GM19372 (cell line): ENCODE measurements at regions not wholly inside any gene's neighbourhood (a gene's known extent, or its start where the extent isn't known, plus 50 kb on each side); places are given as distances from the start of the nearest gene placed in this dataset.
"Not testable (repeated sequence)": the region's sequence is repeated elsewhere in the genome, so short reads cannot be mapped to it uniquely, and the experiment has no call there.

Experiments used
- ATAC-seq: cut with Tn5 transposase; IDR thresholded peaks from one replicate; pipeline ENCODE4 v1.9.1; 2021; ENCODE audit warnings: mild to moderate bottlenecking, low read depth, moderate library complexity; ENCODE audit not compliant: unreplicated experiment

- ATAC-seq = no peak
Observed at GRCh38 chr1:190665045-190665444, 187.4 kb upstream of the BRINP3 start.

GRCh38 chr1:190667914-190668313 is 190.2 kb upstream of the BRINP3 start:
- ATAC-seq = no peak

- ATAC-seq = no peak
Observed at GRCh38 chr1:190679044-190679443, 201.4 kb upstream of the BRINP3 start.

- no peak for ATAC-seq
Observed at GRCh38 chr1:190679454-190679853, 201.8 kb upstream of the BRINP3 start.

GRCh38 chr1:190679983-190680382 is 202.3 kb upstream of the BRINP3 start:
- ATAC-seq = no peak

- ATAC-seq = no peak
Observed at GRCh38 chr1:190685676-190686075, 208.0 kb upstream of the BRINP3 start.

GRCh38 chr1:190688096-190688495 is 210.4 kb upstream of the BRINP3 start:
- ATAC-seq = no peak

- not testable (repeated sequence) for ATAC-seq
Observed at GRCh38 chr1:190698488-190698887, 220.8 kb upstream of the BRINP3 start.

- no peak for ATAC-seq
Observed at GRCh38 chr1:190699165-190699564, 221.5 kb upstream of the BRINP3 start.

- ATAC-seq = no peak
Observed at GRCh38 chr1:190708418-190709057, 230.9 kb upstream of the BRINP3 start.

GRCh38 chr1:190711069-190711468 is 233.4 kb upstream of the BRINP3 start:
- ATAC-seq = no peak

- no peak for ATAC-seq
Observed at GRCh38 chr1:190717055-190717454, 239.4 kb upstream of the BRINP3 start.

- no peak for ATAC-seq
Observed at GRCh38 chr1:190736971-190737590, 259.4 kb upstream of the BRINP3 start.

- no peak for ATAC-seq
Observed at GRCh38 chr1:190738317-190738716, 260.7 kb upstream of the BRINP3 start.

- ATAC-seq = no peak
Observed at GRCh38 chr1:190739926-190740325, 262.3 kb upstream of the BRINP3 start.

- no peak for ATAC-seq
Observed at GRCh38 chr1:190747704-190748103, 270.0 kb upstream of the BRINP3 start.

- ATAC-seq = no peak
Observed at GRCh38 chr1:190752131-190752530, 274.5 kb upstream of the BRINP3 start.

GRCh38 chr1:190754666-190755065 is 277.0 kb upstream of the BRINP3 start:
- ATAC-seq = no peak

GRCh38 chr1:190759807-190760206 is 282.1 kb upstream of the BRINP3 start:
- ATAC-seq = no peak

- ATAC-seq = no peak
Observed at GRCh38 chr1:190762325-190762724, 284.7 kb upstream of the BRINP3 start.

- ATAC-seq = no peak
Observed at GRCh38 chr1:190792873-190793272, 315.2 kb upstream of the BRINP3 start.

GRCh38 chr1:190807629-190808028 is 330.0 kb upstream of the BRINP3 start:
- no peak for ATAC-seq
